K562 (cell line): ENCODE measurements at regions not wholly inside any gene's neighbourhood (a gene's known extent, or its start where the extent isn't known, plus 50 kb on each side); places are given as distances from the start of the nearest gene placed in this dataset.

Experiments used
- ATAC-seq: fragments of 200-7000 bp; cut with Tn5 transposase; 3 replicates; pipeline ENCODE4 v1.9.1; 2020; ENCODE audit warnings: moderate library complexity
- BruUV-seq: library from RNA; stranded (reverse); fragments of 400-500 nt; replicated peaks from 2 replicates; lab custom pipeline; 2021; lab: Mats Ljungman, UMichigan
- CTCF ChIA-PET: fragments of 300-600 bp; formaldehyde crosslinking; extraction: SDS; loops from one replicate; lab custom pipeline; 2021; ENCODE audit warnings: low intra/inter-chr PET ratio; lab: Yijun Ruan, JAX
- POLR2A ChIA-PET: fragments of 300-600, 350-650 bp; sonication (Branson Sonifier 250); formaldehyde crosslinking; extraction: SDS; loops from one replicate; lab custom pipeline; 2021; ENCODE audit warnings: antibody characterized with exemption, inconsistent platforms; lab: Yijun Ruan, JAX
- DNase-seq, 4 experiments: peaks; one replicate each; pipeline versions ENCODE4 v3.0.0 to v3.0.0-alpha.2; 2011 to 2018; ENCODE audit warnings: low spot score in 3 of 4, mixed read lengths in 3 of 4; ENCODE audit errors: extremely low read depth in 1 of 4
- FAIRE-seq: peaks from 2 replicates; lab custom pipeline; 2011; peaks lifted over from hg19 to GRCh38; lab: Jason Lieb, UNC
- H2AFZ ChIP-seq: 2 replicates; pipeline ENCODE4 v1.6.0; 2011; ENCODE audit warnings: low read depth, low read length, control low read depth, inconsistent platforms
- H3K27ac ChIP-seq: fragments of 200-600 bp; 3 replicates; pipeline ENCODE4 v1.8.0; 2011; ENCODE audit warnings: low read depth, mild to moderate bottlenecking, control low read depth, inconsistent platforms, low read length, moderate library complexity, mixed read lengths; ENCODE audit errors: extremely low read depth
- H3K27me3 ChIP-seq, 2 experiments: fragments of 300-600 bp in 1 of 2; 2 replicates in 1 of 2; 3 replicates in 1 of 2; pipeline versions ENCODE4 v1.6.0 to v1.8.0; 2011; ENCODE audit warnings: inconsistent platforms in 2 of 2, low read length in 2 of 2, mild to moderate bottlenecking in 1 of 2, mixed read lengths in 1 of 2, moderate library complexity in 1 of 2; ENCODE audit not compliant: control insufficient read depth in 2 of 2, insufficient read depth in 2 of 2
- H3K36me3 ChIP-seq: fragments of 300-600 bp; 3 replicates; pipeline ENCODE4 v1.8.0; 2011; ENCODE audit warnings: mild to moderate bottlenecking, low read length, inconsistent platforms; ENCODE audit not compliant: control insufficient read depth, insufficient read depth
- H3K4me1 ChIP-seq, 2 experiments: fragments of 200-600 bp in 1 of 2; replicated peaks in 1 of 2; 2 replicates in 1 of 2; 3 replicates in 1 of 2; pipeline versions ENCODE4 v1.5.1 to v1.8.0; 2011; ENCODE audit warnings: inconsistent platforms in 2 of 2, low read length in 2 of 2, mild to moderate bottlenecking in 1 of 2, mixed read lengths in 1 of 2, moderate library complexity in 1 of 2; ENCODE audit not compliant: control insufficient read depth in 2 of 2, insufficient read depth in 2 of 2
- H3K4me2 ChIP-seq: 2 replicates; pipeline ENCODE4 v1.6.1; 2011; ENCODE audit warnings: low read length, control low read depth, inconsistent platforms, mixed read lengths; ENCODE audit not compliant: insufficient read depth
- H3K4me3 ChIP-seq: fragments of 200-600 bp; sonication (generic), shearing (Covaris generic); 2 replicates; pipeline ENCODE4 v1.5.1; 2016; ENCODE audit warnings: control low read depth, inconsistent platforms
- H3K79me2 ChIP-seq: fragments of 200-600 bp; 3 replicates; pipeline ENCODE4 v1.8.0; 2011; ENCODE audit warnings: low read length, inconsistent platforms; ENCODE audit not compliant: control insufficient read depth, insufficient read depth
- H3K9ac ChIP-seq, 2 experiments: 2 replicates each; pipeline versions ENCODE4 v1.6.0 to v1.6.1; 2011; ENCODE audit warnings: low read depth in 2 of 2, low read length in 2 of 2, control low read depth in 1 of 2, inconsistent platforms in 1 of 2, mild to moderate bottlenecking in 1 of 2, mixed read lengths in 1 of 2; ENCODE audit not compliant: insufficient read depth in 1 of 2
- H3K9me1 ChIP-seq: one replicate; pipeline ENCODE4 v1.6.0; 2011; ENCODE audit warnings: inconsistent platforms, mild to moderate bottlenecking, low read length, moderate library complexity; ENCODE audit not compliant: control insufficient read depth, insufficient read depth
- H3K9me3 ChIP-seq: replicated peaks from 2 replicates; pipeline ENCODE4 v1.5.1; 2011; ENCODE audit warnings: low read depth, low read length, inconsistent platforms; ENCODE audit not compliant: control insufficient read depth, insufficient read depth
- H4K20me1 ChIP-seq: replicated peaks from 2 replicates; pipeline ENCODE4 v1.6.1; 2011; ENCODE audit warnings: low read length, inconsistent platforms, mixed read lengths; ENCODE audit not compliant: control insufficient read depth, insufficient read depth
- ARID2 ChIP-seq: fragments of 450-650 bp; IDR thresholded peaks from 2 replicates; pipeline ENCODE4 v1.6.1; 2017; ENCODE audit warnings: antibody characterized with exemption, mild to moderate bottlenecking
- FIP1L1 ChIP-seq: fragments of 200-400 bp; formaldehyde crosslinking; IDR thresholded peaks from 2 replicates; pipeline ENCODE4 v1.6.1; 2018; ENCODE audit warnings: mild to moderate bottlenecking, low read depth, low read length; ENCODE audit not compliant: poor library complexity, severe bottlenecking
- MBD1 ChIP-seq: fragments of 250-450 bp; sonication (Bioruptor Pico); IDR thresholded peaks from 2 replicates; pipeline ENCODE4 v1.8.0; 2022; ENCODE audit warnings: inconsistent platforms
- SMARCA5 ChIP-seq: fragments of 450-650 bp; IDR thresholded peaks from 2 replicates; pipeline ENCODE4 v1.6.1; 2016
- ZC3H8 ChIP-seq: fragments of 450-650 bp; IDR thresholded peaks from 2 replicates; pipeline ENCODE4 v1.6.1; 2017
- ZNF274 ChIP-seq: IDR thresholded peaks from 2 replicates; pipeline ENCODE4 v1.6.1; 2011; ENCODE audit warnings: low read depth, mild to moderate bottlenecking, low read length, moderate library complexity, borderline replicate concordance
- ZNF79 ChIP-seq: fragments of 250-450 bp; sonication (Bioruptor Pico); IDR thresholded peaks from 2 replicates; pipeline ENCODE4 v1.4.0; 2020; ENCODE audit warnings: low read depth, mild to moderate bottlenecking, moderate library complexity
- WGBS: fragments of 100-300 bp; shearing (Covaris generic); methylation state at CpG from one replicate; pipeline ENCODE4 v1.1.6; 2016; ENCODE audit warnings: low coverage, mixed read lengths; ENCODE audit not compliant: insufficient coverage; ENCODE audit errors: missing lambda C conversion rate; 5-methylcytosine and 5-hydroxymethylcytosine counted together
- in situ Hi-C: fragments of 300-500 bp; cut with MboI; formaldehyde crosslinking; loops from 4 replicates; pipeline ENCODE4 v1.15.0; 2018; ENCODE audit warnings: inconsistent platforms, mixed read lengths
- intact Hi-C: fragments of 100-400 bp; cut with micrococcal nuclease; formaldehyde crosslinking; loops from 2 replicates; pipeline ENCODE4 v1.14.2; 2022

- Histone ChIP-seq H3K36me3 (no peaks in the 10 kb centered on the region), H2AFZ (no peak overlapping the region), H3K27me3 (peaks cover 0 to 6% of the 10 kb centered on the region in 2 experiments; a peak in 2 of 5 replicates), H3K4me3 (no peak overlapping the region), H3K27ac (no peak overlapping the region), H3K79me2 (no peaks in the 10 kb centered on the region), H3K9ac (no peak overlapping the region), H4K20me1 (no peaks in the 10 kb centered on the region), H3K9me3 (no peaks in the 10 kb centered on the region), H3K9me1 (no peaks in the 10 kb centered on the region), H3K4me2 (no peak overlapping the region), H3K4me1 (no peaks in the 10 kb centered on the region)
- TF ChIP-seq FIP1L1 = no peak
- no peak for TF ChIP-seq ZNF274
- TF ChIP-seq SMARCA5 = no peak
- TF ChIP-seq ARID2 = no peak
- no peak for TF ChIP-seq ZNF79 (CRISPR knock-in tag)
- ChIA-PET POLR2A (no interaction called here), CTCF (no interaction called here)
- ATAC-seq = no peak
- intact Hi-C loops (no loop called here), in situ Hi-C loops (no loop called here)
- no TSS peak for BruUV-seq
- no peak for DNase-seq
- WGBS = 0% methylated on average over 2 of the region's 2 CpGs
- no peak for FAIRE-seq
These were observed 437.9 kb downstream of the KLF12 start for GRCh38 chr13:73696271-73696670.

GRCh38 chr13:73695325-73695724 is 438.9 kb downstream of the KLF12 start:
- H4K20me1 ChIP-seq = no peaks in the 10 kb centered on the region
- H3K4me2 ChIP-seq = no peak overlapping the region
- in situ Hi-C loops = no loop called here
- CTCF ChIA-PET = no interaction called here
- no peaks in the 10 kb centered on the region for H3K9me3 ChIP-seq
- H2AFZ ChIP-seq = no peak overlapping the region
- H3K27me3 ChIP-seq = peaks cover 0 to 6% of the 10 kb centered on the region in 2 experiments; a peak in 2 of 5 replicates
- ATAC-seq = no peak
- no peaks in the 10 kb centered on the region for H3K9me1 ChIP-seq
- no peak overlapping the region for H3K9ac ChIP-seq
- no peak overlapping the region for H3K27ac ChIP-seq
- 6% methylated on average over 13 of the region's 14 CpGs for WGBS
- H3K4me3 ChIP-seq = no peak overlapping the region
- BruUV-seq = no TSS peak
- DNase-seq = no peak
- H3K4me1 ChIP-seq = no peaks in the 10 kb centered on the region
- H3K36me3 ChIP-seq = no peaks in the 10 kb centered on the region
- H3K79me2 ChIP-seq = no peaks in the 10 kb centered on the region
- FAIRE-seq = no peak
- POLR2A ChIA-PET = interaction anchor here (0.5 kb wide), 1 partner anchor 780 kb away, joined by 3 read pairs; no protein-coding TSS in a partner anchor
- intact Hi-C loops = no loop called here
- no peak for TF ChIP-seq MBD1
- TF ChIP-seq ZC3H8 = no peak
